Ovary (tissue), 3 donors: ENCODE measurements at regions not wholly inside any gene's neighbourhood (a gene's known extent, or its start where the extent isn't known, plus 50 kb on each side); places are given as distances from the start of the nearest gene placed in this dataset.

Experiments
- POLR2A ChIP-seq: fragments of 450-650 bp; IDR thresholded peaks from one replicate; pipeline ENCODE4 v1.6.1; 2017; ENCODE audit warnings: antibody characterized with exemption, mild to moderate bottlenecking, moderate library complexity
- TF ChIP-seq, protein P1 (sequence below), 3 donors: fragments of 450-650 bp in 2 of 3; fragments of 200-600 bp in 1 of 3; IDR thresholded peaks; one replicate each; pipeline versions ENCODE4 v1.5.1 to v1.8.0; 2016 to 2022; ENCODE audit warnings: antibody characterized with exemption in 3 of 3, mild to moderate bottlenecking in 1 of 3
- donor health status: DM: no; HTN: no; CAD: no.

DNA sequence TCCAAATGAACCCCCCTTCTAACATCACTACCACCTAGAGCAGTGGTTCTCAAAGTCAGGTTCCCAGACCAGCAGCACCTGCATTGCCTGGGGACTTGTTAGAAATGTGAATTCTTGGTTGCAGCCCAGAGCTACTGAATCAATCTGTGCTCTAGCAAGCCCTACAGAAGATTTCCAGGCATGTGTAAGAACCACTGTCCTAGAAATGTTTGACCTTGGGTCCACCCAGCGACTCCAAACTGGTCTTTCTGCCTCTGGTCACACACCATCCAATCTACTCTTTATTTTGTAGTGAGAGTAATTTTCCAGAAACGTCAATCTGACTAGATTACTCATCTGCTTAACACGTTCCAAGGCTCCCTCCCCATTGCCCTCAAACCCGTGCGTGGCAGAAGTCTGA lies 169.9 kb downstream of the HAPSTR1 start:
- TF ChIP-seq, protein P1, sequence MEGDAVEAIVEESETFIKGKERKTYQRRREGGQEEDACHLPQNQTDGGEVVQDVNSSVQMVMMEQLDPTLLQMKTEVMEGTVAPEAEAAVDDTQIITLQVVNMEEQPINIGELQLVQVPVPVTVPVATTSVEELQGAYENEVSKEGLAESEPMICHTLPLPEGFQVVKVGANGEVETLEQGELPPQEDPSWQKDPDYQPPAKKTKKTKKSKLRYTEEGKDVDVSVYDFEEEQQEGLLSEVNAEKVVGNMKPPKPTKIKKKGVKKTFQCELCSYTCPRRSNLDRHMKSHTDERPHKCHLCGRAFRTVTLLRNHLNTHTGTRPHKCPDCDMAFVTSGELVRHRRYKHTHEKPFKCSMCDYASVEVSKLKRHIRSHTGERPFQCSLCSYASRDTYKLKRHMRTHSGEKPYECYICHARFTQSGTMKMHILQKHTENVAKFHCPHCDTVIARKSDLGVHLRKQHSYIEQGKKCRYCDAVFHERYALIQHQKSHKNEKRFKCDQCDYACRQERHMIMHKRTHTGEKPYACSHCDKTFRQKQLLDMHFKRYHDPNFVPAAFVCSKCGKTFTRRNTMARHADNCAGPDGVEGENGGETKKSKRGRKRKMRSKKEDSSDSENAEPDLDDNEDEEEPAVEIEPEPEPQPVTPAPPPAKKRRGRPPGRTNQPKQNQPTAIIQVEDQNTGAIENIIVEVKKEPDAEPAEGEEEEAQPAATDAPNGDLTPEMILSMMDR (IDR thresholded peaks at IDR 0.05) = no peak
- no peak for TF ChIP-seq POLR2A
